ENCODE measurements at regions not wholly inside any gene's neighbourhood (a gene's known extent, or its start where the extent isn't known, plus 50 kb on each side); places are given as distances from the start of the nearest gene placed in this dataset.

- no peak for DNase-seq
- H3K27ac ChIP-seq = no peak overlapping the region
- WGBS, 2 donors = 69 to 78% methylated on average over 9 of the region's 9 CpGs
- intact Hi-C loops (cut with DNase I) = no loop called here
- no peaks in the 10 kb centered on the region for H3K4me1 ChIP-seq
- no peaks in the 10 kb centered on the region for H3K9me3 ChIP-seq
- no peaks in the 10 kb centered on the region for H3K27me3 ChIP-seq
- no peak for TF ChIP-seq POLR2AphosphoS5 (IDR thresholded peaks at IDR 0.05)
- no peak for TF ChIP-seq EP300 (IDR thresholded peaks at IDR 0.05)
- TF ChIP-seq CTCF (IDR thresholded peaks at IDR 0.05) = no peak
- TF ChIP-seq POLR2A (IDR thresholded peaks at IDR 0.05) = no peak
- no peak overlapping the region for H3K4me3 ChIP-seq
- no peaks in the 10 kb centered on the region for H3K36me3 ChIP-seq
These were observed 396.8 kb upstream of the CELF4 start for GRCh38 chr18:37962316-37962966.

- TF ChIP-seq POLR2AphosphoS5 (IDR thresholded peaks at IDR 0.05) (no peak), POLR2A (IDR thresholded peaks at IDR 0.05) (no peak), EP300 (IDR thresholded peaks at IDR 0.05) (no peak), CTCF (IDR thresholded peaks at IDR 0.05) (no peak)
- no peaks in the 10 kb centered on the region for H3K27me3 ChIP-seq
- intact Hi-C loops (cut with DNase I) = no loop called here
- DNase-seq = no peak
- no peak overlapping the region for H3K27ac ChIP-seq
- H3K4me3 ChIP-seq = no peak overlapping the region
- H3K4me1 ChIP-seq = no peaks in the 10 kb centered on the region
- no peaks in the 10 kb centered on the region for H3K9me3 ChIP-seq
- H3K36me3 ChIP-seq = no peaks in the 10 kb centered on the region
- WGBS, 2 donors = 20 to 49% methylated on average over 3 of the region's 3 CpGs
These were observed 392.9 kb upstream of the CELF4 start for GRCh38 chr18:37958499-37958898.

- no peak for TF ChIP-seq EP300 (IDR thresholded peaks at IDR 0.05)
- no peak for TF ChIP-seq POLR2AphosphoS5 (IDR thresholded peaks at IDR 0.05)
- TF ChIP-seq CTCF (IDR thresholded peaks at IDR 0.05) = no peak
- no peak for TF ChIP-seq POLR2A (IDR thresholded peaks at IDR 0.05)
- DNase-seq = no peak
- no peaks in the 10 kb centered on the region for H3K36me3 ChIP-seq
- H3K4me3 ChIP-seq = no peak overlapping the region
- H3K4me1 ChIP-seq = no peaks in the 10 kb centered on the region
- H3K27ac ChIP-seq = no peak overlapping the region
- intact Hi-C loops (cut with DNase I) = no loop called here
- 49 to 57% methylated on average over 4 of the region's 4 CpGs for WGBS, 2 donors
- no peaks in the 10 kb centered on the region for H3K27me3 ChIP-seq
- no peaks in the 10 kb centered on the region for H3K9me3 ChIP-seq
These were observed 391.3 kb upstream of the CELF4 start for GRCh38 chr18:37956902-37957301.

- H3K9me3 ChIP-seq = no peaks in the 10 kb centered on the region
- no peaks in the 10 kb centered on the region for H3K36me3 ChIP-seq
- intact Hi-C loops (cut with DNase I) = no loop called here
- no peak for DNase-seq
- no peaks in the 10 kb centered on the region for H3K27me3 ChIP-seq
- no peaks in the 10 kb centered on the region for H3K4me1 ChIP-seq
- WGBS, 2 donors = 43 to 56% methylated on average over 2 of the region's 2 CpGs
- no peak overlapping the region for H3K4me3 ChIP-seq
- TF ChIP-seq EP300 (IDR thresholded peaks at IDR 0.05) (no peak), CTCF (IDR thresholded peaks at IDR 0.05) (no peak), POLR2A (IDR thresholded peaks at IDR 0.05) (no peak), POLR2AphosphoS5 (IDR thresholded peaks at IDR 0.05) (no peak)
- H3K27ac ChIP-seq = no peak overlapping the region
These were observed 390.4 kb upstream of the CELF4 start for GRCh38 chr18:37956020-37956419.

GRCh38 chr18:37955201-37955600 lies 389.6 kb upstream of the CELF4 start:
- Histone ChIP-seq H3K4me1 (no peaks in the 10 kb centered on the region), H3K27me3 (no peaks in the 10 kb centered on the region), H3K27ac (no peak overlapping the region), H3K9me3 (no peaks in the 10 kb centered on the region), H3K36me3 (no peaks in the 10 kb centered on the region), H3K4me3 (no peak overlapping the region)
- 77 to 94% methylated on average over 2 of the region's 2 CpGs for WGBS, 2 donors
- intact Hi-C loops (cut with DNase I) = no loop called here
- DNase-seq = no peak
- TF ChIP-seq CTCF (IDR thresholded peaks at IDR 0.05) (no peak), EP300 (IDR thresholded peaks at IDR 0.05) (no peak), POLR2A (IDR thresholded peaks at IDR 0.05) (no peak), POLR2AphosphoS5 (IDR thresholded peaks at IDR 0.05) (no peak)

Measured in sigmoid colon (tissue), 6 donors.